ENCODE measurements at regions not wholly inside any gene's neighbourhood (a gene's known extent, or its start where the extent isn't known, plus 50 kb on each side); places are given as distances from the start of the nearest gene placed in this dataset.

DNA sequence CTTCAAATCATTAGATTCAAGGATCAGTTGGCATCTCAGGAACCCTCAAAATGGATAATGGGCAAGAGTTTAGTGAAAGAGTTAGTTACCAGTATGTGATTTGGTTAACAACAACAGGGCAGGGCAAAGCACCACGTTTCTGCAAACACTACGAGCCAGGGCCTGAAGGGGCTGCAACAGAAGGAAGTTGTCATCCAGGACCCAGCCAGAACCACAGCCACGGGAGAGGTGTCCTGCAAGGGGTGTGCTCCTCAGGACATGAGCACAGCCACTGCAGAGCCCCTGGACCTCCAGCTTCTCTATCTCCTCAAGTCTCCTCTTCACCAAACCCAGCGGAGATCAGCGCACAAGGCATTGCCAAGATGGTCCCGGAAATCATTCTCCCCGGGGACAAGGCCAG is 173.3 kb upstream of the PIEZO2 start:
- TF ChIP-seq, protein P1, sequence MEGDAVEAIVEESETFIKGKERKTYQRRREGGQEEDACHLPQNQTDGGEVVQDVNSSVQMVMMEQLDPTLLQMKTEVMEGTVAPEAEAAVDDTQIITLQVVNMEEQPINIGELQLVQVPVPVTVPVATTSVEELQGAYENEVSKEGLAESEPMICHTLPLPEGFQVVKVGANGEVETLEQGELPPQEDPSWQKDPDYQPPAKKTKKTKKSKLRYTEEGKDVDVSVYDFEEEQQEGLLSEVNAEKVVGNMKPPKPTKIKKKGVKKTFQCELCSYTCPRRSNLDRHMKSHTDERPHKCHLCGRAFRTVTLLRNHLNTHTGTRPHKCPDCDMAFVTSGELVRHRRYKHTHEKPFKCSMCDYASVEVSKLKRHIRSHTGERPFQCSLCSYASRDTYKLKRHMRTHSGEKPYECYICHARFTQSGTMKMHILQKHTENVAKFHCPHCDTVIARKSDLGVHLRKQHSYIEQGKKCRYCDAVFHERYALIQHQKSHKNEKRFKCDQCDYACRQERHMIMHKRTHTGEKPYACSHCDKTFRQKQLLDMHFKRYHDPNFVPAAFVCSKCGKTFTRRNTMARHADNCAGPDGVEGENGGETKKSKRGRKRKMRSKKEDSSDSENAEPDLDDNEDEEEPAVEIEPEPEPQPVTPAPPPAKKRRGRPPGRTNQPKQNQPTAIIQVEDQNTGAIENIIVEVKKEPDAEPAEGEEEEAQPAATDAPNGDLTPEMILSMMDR (conservative IDR thresholded peaks at IDR 0.05), result no peak
- TF ChIP-seq ZFX (IDR thresholded peaks at IDR 0.05), result no peak
